IMR-90 (cell line): ENCODE measurements at regions not wholly inside any gene's neighbourhood (a gene's known extent, or its start where the extent isn't known, plus 50 kb on each side); places are given as distances from the start of the nearest gene placed in this dataset.

Source experiments
- ATAC-seq: fragments of 200-7000 bp; cut with Tn5 transposase; 2 replicates; pipeline ENCODE4 v1.9.1; 2020; ENCODE audit warnings: low read depth, mild to moderate bottlenecking, moderate library complexity
- BruUV-seq: library from RNA; stranded (reverse); fragments of 400-500 nt; replicated peaks from 2 replicates; lab custom pipeline; 2021; lab: Mats Ljungman, UMichigan
- CTCF ChIA-PET: fragments of 300-600 bp; formaldehyde crosslinking; extraction: SDS; loops from one replicate; lab custom pipeline; 2021; ENCODE audit warnings: antibody characterized with exemption; lab: Yijun Ruan, JAX
- POLR2A ChIA-PET: fragments of 300-600 bp; sonication (Branson Sonifier 250); formaldehyde crosslinking; loops from one replicate; lab custom pipeline; 2022; ENCODE audit warnings: antibody characterized with exemption; ENCODE audit not compliant: unreplicated experiment; lab: Charles Lee
- DNase-seq: peaks from one replicate; pipeline ENCODE4 v3.0.0; 2013
- H2AFZ ChIP-seq: replicated peaks from 2 replicates; pipeline ENCODE3; 2013; ENCODE audit warnings: low read length, mild to moderate bottlenecking; ENCODE audit not compliant: poor library complexity
- H2AK5ac ChIP-seq: 2 replicates; pipeline ENCODE4 v1.6.1; 2013; ENCODE audit warnings: low read depth, low read length, inconsistent platforms
- H2AK9ac ChIP-seq: replicated peaks from 2 replicates; pipeline ENCODE3; 2013; ENCODE audit warnings: mild to moderate bottlenecking, low read depth, low read length, moderate library complexity; ENCODE audit not compliant: poor library complexity
- H2BK120ac ChIP-seq: 2 replicates; pipeline ENCODE4 v1.6.1; 2013; ENCODE audit warnings: low read depth, low read length, inconsistent platforms
- H2BK15ac ChIP-seq: 3 replicates; pipeline ENCODE4 v1.6.1; 2013; ENCODE audit warnings: low read depth, low read length, inconsistent platforms
- H2BK20ac ChIP-seq: 2 replicates; pipeline ENCODE4 v1.6.1; 2013; ENCODE audit warnings: low read depth, mild to moderate bottlenecking, inconsistent platforms, low read length, moderate library complexity
- H2BK5ac ChIP-seq: 2 replicates; pipeline ENCODE4 v1.6.1; 2013; ENCODE audit warnings: mild to moderate bottlenecking, low read depth, low read length, inconsistent platforms; ENCODE audit not compliant: poor library complexity, severe bottlenecking
- H3K14ac ChIP-seq: replicated peaks from 2 replicates; pipeline ENCODE4 v1.6.1; 2013; ENCODE audit warnings: low read depth, low read length, inconsistent platforms
- H3K18ac ChIP-seq: 2 replicates; pipeline ENCODE4 v1.6.1; 2013; ENCODE audit warnings: low read depth, low read length, control low read depth
- H3K23ac ChIP-seq: 2 replicates; pipeline ENCODE4 v1.6.1; 2013; ENCODE audit warnings: low read depth, low read length, inconsistent platforms
- H3K27ac ChIP-seq: 2 replicates; pipeline ENCODE4 v1.5.1; 2013; ENCODE audit warnings: mild to moderate bottlenecking, control low read depth, low read length; ENCODE audit not compliant: insufficient read depth
- H3K27me3 ChIP-seq: 2 replicates; pipeline ENCODE4 v1.6.1; 2013; ENCODE audit warnings: low read length; ENCODE audit not compliant: control insufficient read depth, insufficient read depth
- H3K36me3 ChIP-seq: 2 replicates; pipeline ENCODE4 v1.6.1; 2013; ENCODE audit warnings: low read length, mixed read lengths; ENCODE audit not compliant: control insufficient read depth, insufficient read depth
- H3K4ac ChIP-seq: 2 replicates; pipeline ENCODE4 v1.6.1; 2013; ENCODE audit warnings: low read depth, low read length, inconsistent platforms
- H3K4me1 ChIP-seq: 2 replicates; pipeline ENCODE4 v1.6.1; 2013; ENCODE audit warnings: low read length, mixed read lengths; ENCODE audit not compliant: control insufficient read depth, insufficient read depth
- H3K4me2 ChIP-seq: 2 replicates; pipeline ENCODE4 v1.6.1; 2013; ENCODE audit warnings: low read depth, mild to moderate bottlenecking, control low read depth, low read length, moderate library complexity
- H3K4me3 ChIP-seq: 2 replicates; pipeline ENCODE4 v1.5.1; 2013; ENCODE audit warnings: low read depth, mild to moderate bottlenecking, control low read depth, low read length, moderate library complexity; ENCODE audit not compliant: insufficient read depth
- H3K56ac ChIP-seq: 2 replicates; pipeline ENCODE4 v1.6.1; 2013; ENCODE audit warnings: low read length, inconsistent platforms; ENCODE audit not compliant: insufficient read depth; ENCODE audit errors: extremely low read depth
- H3K79me1 ChIP-seq, 2 experiments: 2 replicates each; pipeline ENCODE4 v1.6.1; 2013; ENCODE audit warnings: low read length in 2 of 2, inconsistent platforms in 1 of 2, low read depth in 1 of 2
- H3K9ac ChIP-seq: 2 replicates; pipeline ENCODE4 v1.6.1; 2013; ENCODE audit warnings: low read depth, low read length, control low read depth
- H3K9me1 ChIP-seq: 2 replicates; pipeline ENCODE4 v1.6.1; 2013; ENCODE audit warnings: low read length, inconsistent platforms; ENCODE audit not compliant: insufficient read depth
- H3K9me3 ChIP-seq: 2 replicates; pipeline ENCODE4 v1.6.1; 2013; ENCODE audit warnings: low read length; ENCODE audit not compliant: control insufficient read depth, insufficient read depth
- H4K20me1 ChIP-seq: 2 replicates; pipeline ENCODE4 v1.6.1; 2013; ENCODE audit warnings: low read length, inconsistent platforms; ENCODE audit not compliant: insufficient read depth
- H4K5ac ChIP-seq: 2 replicates; pipeline ENCODE4 v1.6.1; 2013; ENCODE audit warnings: mild to moderate bottlenecking, low read depth, low read length, control low read depth
- H4K8ac ChIP-seq, 2 experiments: 2 replicates each; pipeline ENCODE4 v1.6.1; 2013; ENCODE audit warnings: low read depth in 2 of 2, low read length in 2 of 2, control low read depth in 1 of 2, inconsistent platforms in 1 of 2
- H4K91ac ChIP-seq: 2 replicates; pipeline ENCODE4 v1.6.1; 2013; ENCODE audit warnings: low read depth, low read length, inconsistent platforms; ENCODE audit not compliant: insufficient read depth
- BHLHE40 ChIP-seq: fragments of 150-350 bp; IDR thresholded peaks from 2 replicates; pipeline ENCODE4 v1.6.1; 2016; ENCODE audit warnings: mild to moderate bottlenecking, low read depth, low read length
- CEBPB ChIP-seq: IDR thresholded peaks from 2 replicates; pipeline ENCODE4 v1.6.1; 2012; ENCODE audit warnings: low read depth, low read length, improper control_type of control experiment
- CHD1 ChIP-seq: IDR thresholded peaks from 2 replicates; pipeline ENCODE4 v1.6.1; 2012; ENCODE audit warnings: low read depth, low read length, improper control_type of control experiment
- FOS ChIP-seq: fragments of 150-350 bp; IDR thresholded peaks from 2 replicates; pipeline ENCODE4 v1.6.1; 2016; ENCODE audit warnings: low read depth, low read length
- MAFK ChIP-seq: IDR thresholded peaks from 2 replicates; pipeline ENCODE4 v1.6.1; 2012; ENCODE audit warnings: low read depth, low read length, improper control_type of control experiment
- MAZ ChIP-seq: IDR thresholded peaks from 2 replicates; pipeline ENCODE4 v1.6.1; 2012; ENCODE audit warnings: low read depth, mild to moderate bottlenecking, low read length, improper control_type of control experiment, moderate library complexity, borderline replicate concordance
- MXI1 ChIP-seq: IDR thresholded peaks from 2 replicates; pipeline ENCODE4 v1.6.1; 2012; ENCODE audit warnings: low read depth, mild to moderate bottlenecking, low read length, moderate library complexity, borderline replicate concordance
- NFE2L2 ChIP-seq: fragments of 150-350 bp; IDR thresholded peaks from 2 replicates; pipeline ENCODE4 v1.6.1; 2016; ENCODE audit warnings: low read depth, mild to moderate bottlenecking, low read length
- POLR2A ChIP-seq: IDR thresholded peaks from 2 replicates; pipeline ENCODE4 v1.6.1; 2012; ENCODE audit warnings: mild to moderate bottlenecking, low read depth, low read length
- RCOR1 ChIP-seq: IDR thresholded peaks from 2 replicates; pipeline ENCODE4 v1.6.1; 2012; ENCODE audit warnings: mild to moderate bottlenecking, low read length, improper control_type of control experiment; ENCODE audit not compliant: insufficient replicate concordance
- RFX5 ChIP-seq: IDR thresholded peaks from 2 replicates; pipeline ENCODE4 v1.8.0; 2012; ENCODE audit warnings: low read depth, mild to moderate bottlenecking, low read length, moderate library complexity
- SMC3 ChIP-seq: fragments of 150-350 bp; IDR thresholded peaks from 2 replicates; pipeline ENCODE4 v1.6.1; 2016; ENCODE audit warnings: low read depth, mild to moderate bottlenecking, antibody characterized with exemption, low read length, moderate library complexity
- WGBS, 2 experiments: methylation state at CpG; one replicate each; pipeline versions ENCODE4 v1.1.5 to v1.1.7; 2013; ENCODE audit warnings: missing lambda C conversion rate in 2 of 2; ENCODE audit not compliant: insufficient read length in 1 of 2; ENCODE audit errors: extremely low coverage in 2 of 2; 5-methylcytosine and 5-hydroxymethylcytosine counted together
- dilution Hi-C: fragments of 300-500 bp; cut with HindIII; formaldehyde crosslinking; loops from one replicate; pipeline ENCODE4 v1.14.3; 2018; ENCODE audit warnings: low sequenced_read_pairs; ENCODE audit not compliant: unreplicated experiment
- in situ Hi-C: fragments of 300-500 bp; cut with MboI; formaldehyde crosslinking; loops from 3 replicates; pipeline ENCODE4 v1.14.3; 2019; ENCODE audit warnings: low sequenced_read_pairs, inconsistent platforms, mixed read lengths
- intact Hi-C: fragments of 100-400 bp; cut with micrococcal nuclease; formaldehyde crosslinking; loops from 2 replicates; pipeline ENCODE4 v1.10.0; 2022
- TF ChIP-seq, protein P1 (sequence below): fragments of 150-350 bp; IDR thresholded peaks from 2 replicates; pipeline ENCODE4 v1.6.1; 2016; ENCODE audit warnings: low read depth, mild to moderate bottlenecking, low read length, moderate library complexity, borderline replicate concordance
- TF ChIP-seq, protein P2 (sequence below): conservative IDR thresholded peaks from 2 replicates; pipeline ENCODE4 v1.5.1; 2012; ENCODE audit warnings: mild to moderate bottlenecking, low read depth, low read length, improper control_type of control experiment
- TF ChIP-seq, protein P3 (sequence below): fragments of 150-350 bp; IDR thresholded peaks from 2 replicates; pipeline ENCODE4 v1.6.1; 2017; ENCODE audit warnings: mild to moderate bottlenecking, antibody characterized with exemption, low read length, low read depth

DNA sequence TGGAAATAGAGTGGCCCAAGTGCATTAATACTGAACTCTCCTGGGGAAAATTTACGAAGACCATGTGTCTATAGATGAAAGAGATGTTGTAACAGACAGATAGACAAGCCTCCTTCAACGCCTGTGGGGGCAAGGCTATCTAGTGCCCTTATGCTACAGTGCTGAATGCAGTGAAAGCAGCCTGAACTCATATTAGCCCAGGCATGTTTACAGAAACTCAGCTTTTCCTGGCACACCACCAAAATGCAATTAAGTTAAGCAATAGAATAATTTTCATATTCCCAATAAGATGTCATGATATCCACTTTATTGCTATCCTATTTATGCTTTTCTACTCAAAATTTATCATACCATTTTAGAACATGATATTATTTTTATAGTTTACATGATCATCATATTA, 277.0 kb downstream of the DIRAS2 start:
- Histone ChIP-seq H4K5ac (no peak overlapping the region), H3K4me3 (no peak overlapping the region), H3K27me3 (no peaks in the 10 kb centered on the region), H2AFZ (no peak overlapping the region), H3K14ac (no peak overlapping the region), H4K8ac (no peak overlapping the region), H3K9me3 (no peaks in the 10 kb centered on the region), H2AK5ac (no peak overlapping the region), H3K9ac (no peak overlapping the region), H4K91ac (no peak overlapping the region), H3K79me1 (no peaks in the 10 kb centered on the region), H3K18ac (no peak overlapping the region), H2BK20ac (no peak overlapping the region), H3K56ac (no peak overlapping the region), H3K4ac (no peak overlapping the region), H3K27ac (no peak overlapping the region), H4K20me1 (no peaks in the 10 kb centered on the region), H3K4me2 (no peak overlapping the region), H3K36me3 (no peaks in the 10 kb centered on the region), H3K9me1 (no peaks in the 10 kb centered on the region), H2BK5ac (no peak overlapping the region), H2BK120ac (no peak overlapping the region), H3K4me1 (no peaks in the 10 kb centered on the region), H3K23ac (no peak overlapping the region), H2AK9ac (no peak overlapping the region), H2BK15ac (no peak overlapping the region)
- intact Hi-C loops = no loop called here
- ChIA-PET POLR2A (no interaction called here), CTCF (no interaction called here)
- TF ChIP-seq, protein P1, sequence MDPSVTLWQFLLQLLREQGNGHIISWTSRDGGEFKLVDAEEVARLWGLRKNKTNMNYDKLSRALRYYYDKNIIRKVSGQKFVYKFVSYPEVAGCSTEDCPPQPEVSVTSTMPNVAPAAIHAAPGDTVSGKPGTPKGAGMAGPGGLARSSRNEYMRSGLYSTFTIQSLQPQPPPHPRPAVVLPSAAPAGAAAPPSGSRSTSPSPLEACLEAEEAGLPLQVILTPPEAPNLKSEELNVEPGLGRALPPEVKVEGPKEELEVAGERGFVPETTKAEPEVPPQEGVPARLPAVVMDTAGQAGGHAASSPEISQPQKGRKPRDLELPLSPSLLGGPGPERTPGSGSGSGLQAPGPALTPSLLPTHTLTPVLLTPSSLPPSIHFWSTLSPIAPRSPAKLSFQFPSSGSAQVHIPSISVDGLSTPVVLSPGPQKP = no peak
- no peak for TF ChIP-seq SMC3
- TF ChIP-seq FOS = no peak
- TF ChIP-seq BHLHE40 = no peak
- TF ChIP-seq MAZ = no peak
- TF ChIP-seq NFE2L2 = no peak
- no peak for TF ChIP-seq CHD1
- TF ChIP-seq RCOR1 = no peak
- TF ChIP-seq POLR2A = no peak
- TF ChIP-seq, protein P2, sequence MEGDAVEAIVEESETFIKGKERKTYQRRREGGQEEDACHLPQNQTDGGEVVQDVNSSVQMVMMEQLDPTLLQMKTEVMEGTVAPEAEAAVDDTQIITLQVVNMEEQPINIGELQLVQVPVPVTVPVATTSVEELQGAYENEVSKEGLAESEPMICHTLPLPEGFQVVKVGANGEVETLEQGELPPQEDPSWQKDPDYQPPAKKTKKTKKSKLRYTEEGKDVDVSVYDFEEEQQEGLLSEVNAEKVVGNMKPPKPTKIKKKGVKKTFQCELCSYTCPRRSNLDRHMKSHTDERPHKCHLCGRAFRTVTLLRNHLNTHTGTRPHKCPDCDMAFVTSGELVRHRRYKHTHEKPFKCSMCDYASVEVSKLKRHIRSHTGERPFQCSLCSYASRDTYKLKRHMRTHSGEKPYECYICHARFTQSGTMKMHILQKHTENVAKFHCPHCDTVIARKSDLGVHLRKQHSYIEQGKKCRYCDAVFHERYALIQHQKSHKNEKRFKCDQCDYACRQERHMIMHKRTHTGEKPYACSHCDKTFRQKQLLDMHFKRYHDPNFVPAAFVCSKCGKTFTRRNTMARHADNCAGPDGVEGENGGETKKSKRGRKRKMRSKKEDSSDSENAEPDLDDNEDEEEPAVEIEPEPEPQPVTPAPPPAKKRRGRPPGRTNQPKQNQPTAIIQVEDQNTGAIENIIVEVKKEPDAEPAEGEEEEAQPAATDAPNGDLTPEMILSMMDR = no peak
- TF ChIP-seq CEBPB = no peak
- no peak for TF ChIP-seq MXI1
- TF ChIP-seq MAFK = no peak
- TF ChIP-seq, protein P3, sequence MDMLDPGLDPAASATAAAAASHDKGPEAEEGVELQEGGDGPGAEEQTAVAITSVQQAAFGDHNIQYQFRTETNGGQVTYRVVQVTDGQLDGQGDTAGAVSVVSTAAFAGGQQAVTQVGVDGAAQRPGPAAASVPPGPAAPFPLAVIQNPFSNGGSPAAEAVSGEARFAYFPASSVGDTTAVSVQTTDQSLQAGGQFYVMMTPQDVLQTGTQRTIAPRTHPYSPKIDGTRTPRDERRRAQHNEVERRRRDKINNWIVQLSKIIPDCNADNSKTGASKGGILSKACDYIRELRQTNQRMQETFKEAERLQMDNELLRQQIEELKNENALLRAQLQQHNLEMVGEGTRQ = no peak
- no peak for TF ChIP-seq RFX5
- WGBS, 2 experiments = no CpG with 5 or more reads among the region's 2 CpGs
- dilution Hi-C loops = no loop called here
- no TSS peak for BruUV-seq
- ATAC-seq (no peak), DNase-seq (no peak)
- in situ Hi-C loops = no loop called here
